Prostate gland (tissue), 2 donors: ENCODE measurements at regions not wholly inside any gene's neighbourhood (a gene's known extent, or its start where the extent isn't known, plus 50 kb on each side); places are given as distances from the start of the nearest gene placed in this dataset.

Source experiments
- DNase-seq: peaks from one replicate; pipeline ENCODE4 v3.0.0-alpha.2; 2019; ENCODE audit warnings: low spot score
- H3K27ac ChIP-seq, 2 donors: fragments of 200-600 bp; sonication (generic); 2 replicates each; pipeline ENCODE4 v1.5.1; 2017 to 2019
- H3K27me3 ChIP-seq: fragments of 200-600 bp; sonication (generic); replicated peaks from 2 replicates; pipeline ENCODE4 v1.5.1; 2019; ENCODE audit not compliant: insufficient read depth
- H3K36me3 ChIP-seq, 2 donors: fragments of 200-600 bp; sonication (generic); 1 replicate in 1 of 2; 2 replicates in 1 of 2; pipeline versions ENCODE4 v1.5.1 to v1.8.1; 2017 to 2019
- H3K4me1 ChIP-seq: fragments of 200-600 bp; sonication (generic); replicated peaks from 2 replicates; pipeline ENCODE4 v1.5.1; 2019
- H3K4me3 ChIP-seq, 2 donors: fragments of 200-600 bp; sonication (generic); 2 replicates each; pipeline ENCODE4 v1.5.1; 2017 to 2019
- H3K9me3 ChIP-seq: fragments of 200-600 bp; sonication (generic); 2 replicates; pipeline ENCODE4 v1.5.1; 2017
- POLR2A ChIP-seq: fragments of 450-650 bp; IDR thresholded peaks from one replicate; pipeline ENCODE4 v1.6.1; 2016; ENCODE audit warnings: antibody characterized with exemption, mild to moderate bottlenecking
- POLR2AphosphoS5 ChIP-seq: sonication (generic); formaldehyde crosslinking; IDR thresholded peaks from one replicate; pipeline ENCODE4 v1.6.1; 2017; ENCODE audit warnings: antibody characterized with exemption
- WGBS: methylation state at CpG from one replicate; pipeline ENCODE4 v1.1.5; 2018; 5-methylcytosine and 5-hydroxymethylcytosine counted together
- intact Hi-C: fragments of 100-400 bp; cut with DNase I; formaldehyde crosslinking; loops from one replicate; pipeline ENCODE4 v1.14.2; 2022
- TF ChIP-seq, protein P1 (sequence below), 4 experiments: fragments of 200-600 bp in 2 of 4; fragments of 450-650 bp in 2 of 4; sonication (generic) in 2 of 4; IDR thresholded peaks; 1 replicate in 3 of 4; 2 replicates in 1 of 4; pipeline ENCODE4 v1.5.1; 2016 to 2019; ENCODE audit warnings: antibody characterized with exemption in 4 of 4, mild to moderate bottlenecking in 2 of 4, moderate library complexity in 2 of 4

GRCh38 chr7:148472406-148472805 lies 118.2 kb upstream of the C7orf33 start:
- DNase-seq, result no peak
- TF ChIP-seq, protein P1, sequence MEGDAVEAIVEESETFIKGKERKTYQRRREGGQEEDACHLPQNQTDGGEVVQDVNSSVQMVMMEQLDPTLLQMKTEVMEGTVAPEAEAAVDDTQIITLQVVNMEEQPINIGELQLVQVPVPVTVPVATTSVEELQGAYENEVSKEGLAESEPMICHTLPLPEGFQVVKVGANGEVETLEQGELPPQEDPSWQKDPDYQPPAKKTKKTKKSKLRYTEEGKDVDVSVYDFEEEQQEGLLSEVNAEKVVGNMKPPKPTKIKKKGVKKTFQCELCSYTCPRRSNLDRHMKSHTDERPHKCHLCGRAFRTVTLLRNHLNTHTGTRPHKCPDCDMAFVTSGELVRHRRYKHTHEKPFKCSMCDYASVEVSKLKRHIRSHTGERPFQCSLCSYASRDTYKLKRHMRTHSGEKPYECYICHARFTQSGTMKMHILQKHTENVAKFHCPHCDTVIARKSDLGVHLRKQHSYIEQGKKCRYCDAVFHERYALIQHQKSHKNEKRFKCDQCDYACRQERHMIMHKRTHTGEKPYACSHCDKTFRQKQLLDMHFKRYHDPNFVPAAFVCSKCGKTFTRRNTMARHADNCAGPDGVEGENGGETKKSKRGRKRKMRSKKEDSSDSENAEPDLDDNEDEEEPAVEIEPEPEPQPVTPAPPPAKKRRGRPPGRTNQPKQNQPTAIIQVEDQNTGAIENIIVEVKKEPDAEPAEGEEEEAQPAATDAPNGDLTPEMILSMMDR (IDR thresholded peaks at IDR 0.05), result no peak
- no peak for TF ChIP-seq POLR2AphosphoS5
- TF ChIP-seq POLR2A, result no peak
- 82% methylated on average over 11 of the region's 11 CpGs for WGBS

DNA sequence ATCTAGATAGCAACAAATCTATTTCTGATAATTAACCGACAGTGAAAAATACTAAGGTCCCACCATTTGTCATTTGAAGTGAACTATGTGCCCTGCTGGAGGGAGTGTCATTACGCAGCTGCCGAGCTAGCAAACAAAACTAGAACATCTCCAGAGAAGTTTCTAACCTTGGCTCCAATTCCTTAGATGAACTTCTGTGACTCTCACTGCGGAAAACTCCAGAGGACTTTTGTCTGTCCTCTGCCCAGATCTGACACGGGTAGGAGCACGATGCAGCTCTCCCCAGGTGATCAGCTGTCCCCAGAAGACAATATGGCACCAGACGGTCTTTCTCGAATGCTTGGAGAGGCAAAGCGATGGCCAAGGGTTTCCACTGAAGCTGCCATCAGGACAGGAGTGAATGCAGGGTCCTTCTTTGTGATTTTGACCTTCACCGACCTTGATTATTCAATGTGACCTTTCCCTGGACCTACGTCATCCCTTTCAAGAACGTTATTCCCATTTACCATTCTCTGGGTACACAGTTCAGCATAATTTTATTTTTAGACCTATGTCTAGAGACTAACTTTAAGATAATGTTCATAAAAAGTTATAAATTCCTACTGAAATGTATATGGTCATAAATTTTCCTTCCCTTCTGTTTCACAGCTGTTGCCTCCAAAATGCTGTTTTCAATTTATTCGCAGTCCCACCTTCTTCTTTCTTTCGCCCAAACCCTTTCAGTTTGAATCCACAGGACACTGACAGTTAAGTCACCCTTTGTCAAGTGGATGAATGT lies 116.7 kb upstream of the C7orf33 start:
- DNase-seq, result no peak
- Histone ChIP-seq H3K27ac (no peak overlapping the region), H3K9me3 (no peaks in the 10 kb centered on the region), H3K4me3 (no peak overlapping the region), H3K27me3 (no peaks in the 10 kb centered on the region), H3K4me1 (no peaks in the 10 kb centered on the region), H3K36me3 (no peaks in the 10 kb centered on the region)
- intact Hi-C loops, result no loop called here
- TF ChIP-seq POLR2AphosphoS5 (no peak), POLR2A (no peak)
- TF ChIP-seq, protein P1 (IDR thresholded peaks at IDR 0.05), result no peak
- WGBS, result 79% methylated on average over 14 of the region's 14 CpGs

More at GRCh38 chr7:148472406-148472805, 118.2 kb upstream of the C7orf33 start:
- H3K4me1 ChIP-seq, result no peaks in the 10 kb centered on the region
- no peaks in the 10 kb centered on the region for H3K36me3 ChIP-seq
- no peak overlapping the region for H3K4me3 ChIP-seq
- no peaks in the 10 kb centered on the region for H3K9me3 ChIP-seq
- H3K27ac ChIP-seq, result no peak overlapping the region
- H3K27me3 ChIP-seq, result no peaks in the 10 kb centered on the region
- intact Hi-C loops, result no loop called here

DNA sequence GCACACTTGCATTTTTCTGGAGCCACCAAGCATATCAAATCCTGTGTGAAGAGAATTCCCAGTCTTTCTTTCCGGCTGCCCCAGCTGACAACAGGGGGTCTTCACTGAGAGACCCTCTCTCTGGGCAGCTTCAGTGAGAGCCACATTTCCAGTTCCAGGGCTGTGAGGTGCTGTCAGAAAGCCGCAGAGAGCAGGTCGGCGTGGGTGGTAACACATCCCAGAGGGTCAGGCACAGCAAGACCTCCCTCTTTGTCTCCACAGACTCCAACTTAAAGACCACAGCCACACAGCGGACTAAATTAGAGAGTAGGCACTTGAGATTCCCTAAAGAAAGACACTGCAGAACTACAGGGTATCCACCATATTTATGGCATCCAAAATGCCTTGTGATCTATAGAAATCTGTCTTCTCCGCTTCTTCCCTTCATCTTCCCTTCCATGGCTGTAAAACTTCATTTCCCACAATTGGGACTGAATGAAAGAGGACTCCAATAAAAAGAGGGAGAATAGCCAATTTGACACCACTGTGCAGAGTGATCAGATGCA lies 116.0 kb upstream of the C7orf33 start:
- intact Hi-C loops, result no loop called here
- TF ChIP-seq POLR2A (no peak), POLR2AphosphoS5 (no peak)
- TF ChIP-seq, protein P1 (IDR thresholded peaks at IDR 0.05), result no peak
- 81% methylated on average over 6 of the region's 6 CpGs for WGBS
- H3K4me3 ChIP-seq, result no peak overlapping the region
- H3K36me3 ChIP-seq, result no peaks in the 10 kb centered on the region
- no peak for DNase-seq
- no peak overlapping the region for H3K27ac ChIP-seq
- no peaks in the 10 kb centered on the region for H3K9me3 ChIP-seq
- no peaks in the 10 kb centered on the region for H3K4me1 ChIP-seq
- H3K27me3 ChIP-seq, result no peaks in the 10 kb centered on the region

DNA sequence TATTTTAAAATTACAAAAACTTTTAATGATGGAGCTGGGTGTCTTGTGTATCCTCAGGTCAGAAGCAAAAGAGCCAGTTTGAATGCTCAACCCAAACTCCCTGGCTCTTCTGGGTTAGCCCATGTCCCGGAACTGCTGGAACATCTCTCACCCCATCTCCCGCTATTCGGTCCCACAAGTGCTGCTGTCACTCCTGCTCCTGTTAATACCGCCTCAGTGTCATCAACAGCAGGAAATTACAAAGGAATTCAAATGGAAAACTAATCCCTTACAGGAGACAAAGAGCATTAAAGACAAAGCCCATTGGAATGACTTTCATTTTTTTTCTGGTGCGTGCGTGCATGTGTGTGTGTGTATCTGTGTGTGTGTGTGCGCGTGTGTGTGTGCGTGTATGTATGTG lies 112.0 kb upstream of the C7orf33 start:
- intact Hi-C loops, result no loop called here
- Histone ChIP-seq H3K9me3 (no peaks in the 10 kb centered on the region), H3K36me3 (no peaks in the 10 kb centered on the region), H3K4me1 (no peaks in the 10 kb centered on the region), H3K27ac (no peak overlapping the region), H3K4me3 (no peak overlapping the region), H3K27me3 (no peaks in the 10 kb centered on the region)
- DNase-seq, result no peak
- WGBS, result 83% methylated on average over 9 of the region's 9 CpGs
- TF ChIP-seq, protein P1 (IDR thresholded peaks at IDR 0.05), result no peak
- TF ChIP-seq POLR2A, result no peak
- TF ChIP-seq POLR2AphosphoS5, result no peak
